GM12878 (cell line): ENCODE measurements at regions not wholly inside any gene's neighbourhood (a gene's known extent, or its start where the extent isn't known, plus 50 kb on each side); places are given as distances from the start of the nearest gene placed in this dataset.
"Not testable (repeated sequence)": the region's sequence is repeated elsewhere in the genome, so short reads cannot be mapped to it uniquely, and the experiment has no call there.

ENCODE experiments used
- ATAC-seq: fragments of 200-7000 bp; cut with Tn5 transposase; 3 replicates; pipeline ENCODE4 v1.9.1; 2020; ENCODE audit warnings: mild to moderate bottlenecking, moderate library complexity
- BruUV-seq: library from RNA; stranded (reverse); fragments of 400-500 nt; replicated peaks from 2 replicates; lab custom pipeline; 2021; lab: Mats Ljungman, UMichigan
- CTCF ChIA-PET: fragments of 300-600 bp; sonication (Branson Sonifier 250); formaldehyde crosslinking; extraction: SDS; loops from one replicate; lab custom pipeline; 2021; ENCODE audit warnings: inconsistent platforms; lab: Yijun Ruan, JAX
- POLR2A ChIA-PET: fragments of 350-600 bp; formaldehyde crosslinking; extraction: SDS; loops from one replicate; lab custom pipeline; 2021; ENCODE audit warnings: inconsistent platforms; lab: Charles Lee
- RAD21 ChIA-PET: fragments of 300-600 bp; sonication (Branson Sonifier 250); formaldehyde crosslinking; loops from one replicate; lab custom pipeline; 2023; ENCODE audit warnings: antibody characterized with exemption; ENCODE audit not compliant: unreplicated experiment; lab: Charles Lee
- SMC1A ChIA-PET: fragments of 300-600 bp; sonication (Branson Sonifier 250); formaldehyde crosslinking; loops from one replicate; lab custom pipeline; 2023; ENCODE audit not compliant: unreplicated experiment, uncharacterized antibody; lab: Charles Lee
- DNase-seq: peaks from one replicate; pipeline ENCODE4 v3.0.0-alpha.2; 2011; ENCODE audit warnings: low read depth, low spot score
- FAIRE-seq: peaks from 3 replicates; lab custom pipeline; 2011; peaks lifted over from hg19 to GRCh38; lab: Jason Lieb, UNC
- H2AFZ ChIP-seq: 2 replicates; pipeline ENCODE4 v1.6.0; 2011; ENCODE audit warnings: low read depth, low read length, control low read depth; ENCODE audit not compliant: control insufficient read depth
- H3K27ac ChIP-seq: 2 replicates; pipeline ENCODE4 v1.5.1; 2011; ENCODE audit warnings: control low read depth; ENCODE audit not compliant: control insufficient read depth, insufficient read depth
- H3K27me3 ChIP-seq, 2 experiments: replicated peaks in 1 of 2; 2 replicates each; pipeline versions ENCODE4 v1.6.0 to v1.6.1; 2011; ENCODE audit warnings: low read length in 1 of 2; ENCODE audit not compliant: control insufficient read depth in 2 of 2, insufficient read depth in 2 of 2
- H3K36me3 ChIP-seq, 2 experiments: 2 replicates each; pipeline ENCODE4 v1.5.1; 2011; ENCODE audit warnings: low read length in 1 of 2; ENCODE audit not compliant: control insufficient read depth in 2 of 2, insufficient read depth in 2 of 2
- H3K4me1 ChIP-seq: 2 replicates; pipeline ENCODE4 v1.6.1; 2011; ENCODE audit warnings: mild to moderate bottlenecking, low read length, moderate library complexity, mixed read lengths; ENCODE audit not compliant: control insufficient read depth, insufficient read depth
- H3K4me2 ChIP-seq: 2 replicates; pipeline ENCODE4 v1.6.0; 2011; ENCODE audit warnings: control low read depth; ENCODE audit not compliant: control insufficient read depth, insufficient read depth
- H3K4me3 ChIP-seq: fragments of 200-600 bp; sonication (generic); 2 replicates; pipeline ENCODE4 v1.5.1; 2016
- H3K79me2 ChIP-seq: 2 replicates; pipeline ENCODE4 v1.6.0; 2011; ENCODE audit warnings: low read length; ENCODE audit not compliant: control insufficient read depth, insufficient read depth
- H3K9ac ChIP-seq: 2 replicates; pipeline ENCODE4 v1.8.0; 2011; ENCODE audit warnings: low read length, control low read depth, mixed read lengths; ENCODE audit not compliant: control insufficient read depth, insufficient read depth
- H3K9me3 ChIP-seq: replicated peaks from 3 replicates; pipeline ENCODE4 v1.5.1; 2011; ENCODE audit warnings: mild to moderate bottlenecking, low read length; ENCODE audit not compliant: control insufficient read depth, insufficient read depth
- H4K20me1 ChIP-seq: 2 replicates; pipeline ENCODE4 v1.6.0; 2011; ENCODE audit not compliant: control insufficient read depth, insufficient read depth
- ASH2L ChIP-seq: fragments of 300-600, 200-600 bp; sonication (generic); IDR thresholded peaks from 2 replicates; pipeline ENCODE4 v1.6.1; 2017; ENCODE audit warnings: low read depth, mild to moderate bottlenecking, borderline replicate concordance
- BCLAF1 ChIP-seq: fragments of 450-650 bp; IDR thresholded peaks from 2 replicates; pipeline ENCODE4 v1.6.1; 2017; ENCODE audit warnings: antibody characterized with exemption, mild to moderate bottlenecking, moderate library complexity
- BMI1 ChIP-seq: fragments of 450-650 bp; IDR thresholded peaks from 2 replicates; pipeline ENCODE4 v1.6.1; 2016; ENCODE audit warnings: mild to moderate bottlenecking, moderate library complexity, borderline replicate concordance
- EZH2 ChIP-seq: IDR thresholded peaks from 2 replicates; pipeline ENCODE4 v1.6.1; 2012; ENCODE audit warnings: low read depth, mild to moderate bottlenecking, control low read depth, inconsistent platforms, low read length, borderline replicate concordance; ENCODE audit not compliant: control insufficient read depth
- KDM1A ChIP-seq: fragments of 200-600 bp; sonication (generic); IDR thresholded peaks from 2 replicates; pipeline ENCODE4 v1.6.1; 2016; ENCODE audit warnings: borderline replicate concordance
- MAX ChIP-seq: IDR thresholded peaks from 2 replicates; pipeline ENCODE4 v1.6.1; 2012; ENCODE audit warnings: low read depth, low read length, improper control_type of control experiment
- NR2C2 ChIP-seq: IDR thresholded peaks from 2 replicates; pipeline ENCODE4 v1.6.1; 2011; ENCODE audit warnings: borderline replicate concordance, low read depth; ENCODE audit not compliant: control insufficient read depth, insufficient read length
- NR2F1 ChIP-seq: fragments of 450-650 bp; conservative IDR thresholded peaks from 2 replicates; pipeline ENCODE4 v1.6.1; 2017; ENCODE audit warnings: mild to moderate bottlenecking
- PKNOX1 ChIP-seq: fragments of 450-650 bp; IDR thresholded peaks from 2 replicates; pipeline ENCODE4 v1.6.1; 2016; ENCODE audit warnings: mild to moderate bottlenecking
- POLR2AphosphoS5 ChIP-seq: IDR thresholded peaks from 2 replicates; pipeline ENCODE4 v1.6.1; 2011; ENCODE audit warnings: mild to moderate bottlenecking, low read length, inconsistent platforms
- TARDBP ChIP-seq: IDR thresholded peaks from 2 replicates; pipeline ENCODE4 v1.6.1; 2016; ENCODE audit warnings: borderline replicate concordance
- ZNF622 ChIP-seq: fragments of 450-650 bp; IDR thresholded peaks from 2 replicates; pipeline ENCODE4 v1.6.1; 2017; ENCODE audit warnings: mild to moderate bottlenecking, inconsistent platforms
- WGBS: methylation state at CpG from one replicate; pipeline ENCODE4 v1.1.6; 2016; ENCODE audit warnings: low lambda C conversion rate; ENCODE audit not compliant: insufficient replicate concordance, insufficient coverage; ENCODE audit errors: missing lambda C conversion rate; 5-methylcytosine and 5-hydroxymethylcytosine counted together
- in situ Hi-C: fragments of 300-500 bp; cut with MboI; formaldehyde crosslinking; loops from 9 replicates; pipeline ENCODE4 v1.14.3; 2018; ENCODE audit warnings: mixed read lengths
- intact Hi-C: fragments of 100-400 bp; cut with micrococcal nuclease; formaldehyde crosslinking; loops from one replicate; pipeline ENCODE4 v1.14.2; 2022; ENCODE audit not compliant: unreplicated experiment

GRCh38 chr10:18829259-18829658, 170.0 kb downstream of the ARL5B start (continued):
- TF ChIP-seq EZH2 (no peak), MAX (no peak), TARDBP (no peak), NR2F1 (no peak), KDM1A (no peak)

- Histone ChIP-seq H4K20me1 (no peaks in the 10 kb centered on the region), H3K27me3 (no peaks in the 10 kb centered on the region), H3K36me3 (no peaks in the 10 kb centered on the region), H3K79me2 (no peaks in the 10 kb centered on the region), H3K4me1 (no peaks in the 10 kb centered on the region), H3K9ac (no peak overlapping the region), H3K9me3 (no peaks in the 10 kb centered on the region), H3K4me2 (no peak overlapping the region), H3K27ac (no peak overlapping the region), H2AFZ (no peak overlapping the region), H3K4me3 (no peak overlapping the region)
- WGBS: 3% methylated on average over 2 of the region's 2 CpGs
- intact Hi-C loops (no loop called here), in situ Hi-C loops (no loop called here)
- ChIA-PET CTCF (interaction anchor here (0.7 to 1.2 kb wide), 2 partner anchors 9 to 14 kb away, joined by 3 read pairs; no protein-coding TSS in a partner anchor), RAD21 (no interaction called here), POLR2A (no interaction called here), SMC1A (interaction anchor here (1.1 kb wide), 1 partner anchor 798 kb away, joined by 3 read pairs; no protein-coding TSS in a partner anchor)
- ATAC-seq (no peak), FAIRE-seq (no peak), DNase-seq (no peak)
- no TSS peak for BruUV-seq
- TF ChIP-seq BMI1 (no peak), BCLAF1 (no peak), PKNOX1 (no peak), ASH2L (no peak), POLR2AphosphoS5 (no peak), NR2C2 (no peak), ZNF622 (no peak)
These were observed 171.0 kb downstream of the ARL5B start for GRCh38 chr10:18830277-18830676.

- H4K20me1 ChIP-seq, POLR2A ChIA-PET, H3K4me2 ChIP-seq, H3K4me1 ChIP-seq, H3K27ac ChIP-seq, H2AFZ ChIP-seq, CTCF ChIA-PET, RAD21 ChIA-PET, in situ Hi-C loops, FAIRE-seq, H3K79me2 ChIP-seq, BruUV-seq, H3K36me3 ChIP-seq, H3K9me3 ChIP-seq, intact Hi-C loops, H3K4me3 ChIP-seq, ATAC-seq, DNase-seq, H3K9ac ChIP-seq, H3K27me3 ChIP-seq, SMC1A ChIA-PET: not testable (repeated sequence)
- WGBS: 22% methylated on average over 7 of the region's 7 CpGs
These were observed 192.0 kb upstream of the MALRD1 start for GRCh38 chr10:18856623-18857022.
